DND-41 (cell line): ENCODE measurements at regions not wholly inside any gene's neighbourhood (a gene's known extent, or its start where the extent isn't known, plus 50 kb on each side); places are given as distances from the start of the nearest gene placed in this dataset.

Source experiments
- ATAC-seq: fragments of 200-7000 bp; cut with Tn5 transposase; 3 replicates; pipeline ENCODE4 v1.9.1; 2021; ENCODE audit warnings: low read depth; ENCODE audit not compliant: insufficient read depth
- DNase-seq: peaks from one replicate; pipeline ENCODE4 v3.0.0-alpha.2; 2020
- H2AFZ ChIP-seq: 2 replicates; pipeline ENCODE4 v1.6.0; 2012; ENCODE audit warnings: low read depth, low read length
- H3K27ac ChIP-seq: 2 replicates; pipeline ENCODE4 v1.5.1; 2012; ENCODE audit warnings: low read length, inconsistent platforms
- H3K27me3 ChIP-seq: fragments of 200-600 bp; sonication (generic); 2 replicates; pipeline ENCODE4 v1.6.0; 2012; ENCODE audit warnings: low read length, mild to moderate bottlenecking, inconsistent platforms; ENCODE audit not compliant: insufficient read depth, poor library complexity
- H3K36me3 ChIP-seq: 2 replicates; pipeline ENCODE4 v1.5.1; 2012; ENCODE audit warnings: low read length, inconsistent platforms; ENCODE audit not compliant: insufficient read depth
- H3K4me1 ChIP-seq: 2 replicates; pipeline ENCODE4 v1.5.1; 2012; ENCODE audit warnings: mild to moderate bottlenecking, low read length; ENCODE audit not compliant: insufficient read depth
- H3K4me2 ChIP-seq: 2 replicates; pipeline ENCODE4 v1.6.0; 2012; ENCODE audit warnings: mild to moderate bottlenecking, moderate library complexity, low read length, inconsistent platforms; ENCODE audit not compliant: insufficient read depth
- H3K4me3 ChIP-seq, 2 experiments: fragments of 200-600 bp in 1 of 2; shearing (Covaris generic) in 1 of 2; 2 replicates each; pipeline ENCODE4 v1.5.1; 2012 to 2016; ENCODE audit warnings: inconsistent platforms in 2 of 2, low read length in 2 of 2, mild to moderate bottlenecking in 2 of 2, low read depth in 1 of 2, moderate library complexity in 1 of 2
- H3K79me2 ChIP-seq: 2 replicates; pipeline ENCODE4 v1.6.0; 2012; ENCODE audit warnings: low read length, inconsistent platforms; ENCODE audit not compliant: insufficient read depth
- H3K9ac ChIP-seq: 2 replicates; pipeline ENCODE4 v1.6.0; 2012; ENCODE audit warnings: low read depth, mild to moderate bottlenecking, inconsistent platforms, low read length, moderate library complexity
- H3K9me3 ChIP-seq: 2 replicates; pipeline ENCODE4 v1.5.1; 2012; ENCODE audit warnings: low read length, moderate library complexity, mild to moderate bottlenecking, inconsistent platforms; ENCODE audit not compliant: insufficient read depth, severe bottlenecking
- H4K20me1 ChIP-seq: 2 replicates; pipeline ENCODE4 v1.6.0; 2012; ENCODE audit warnings: low read length; ENCODE audit not compliant: insufficient read depth
- EZH2 ChIP-seq: IDR thresholded peaks from 3 replicates; pipeline ENCODE4 v1.6.1; 2012; ENCODE audit warnings: borderline replicate concordance, low read depth, mild to moderate bottlenecking, moderate library complexity, low read length, inconsistent platforms; ENCODE audit not compliant: severe bottlenecking
- TF ChIP-seq, protein P1 (sequence below): IDR thresholded peaks from 2 replicates; pipeline ENCODE4 v1.5.1; 2012; ENCODE audit warnings: borderline replicate concordance, low read length, moderate library complexity, mild to moderate bottlenecking; ENCODE audit not compliant: poor library complexity, severe bottlenecking; ENCODE audit errors: extremely low read depth

DNA sequence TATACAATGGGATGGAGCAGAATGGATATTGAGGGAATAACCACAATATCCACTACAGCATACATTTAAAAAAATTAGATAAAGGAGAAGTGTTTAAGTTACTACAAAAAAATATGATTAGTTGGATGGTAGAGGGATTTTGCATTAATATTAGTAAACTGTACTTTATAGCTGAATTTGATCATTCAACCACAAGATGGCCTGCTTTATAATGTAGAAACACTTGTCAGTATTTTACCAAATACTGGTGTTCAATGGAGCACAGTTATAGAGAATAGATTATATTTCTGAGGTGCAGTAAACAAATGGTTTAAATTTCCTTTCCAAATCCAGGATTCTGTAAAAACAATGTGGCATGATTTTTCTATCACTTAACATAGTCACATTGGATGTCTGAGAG, 818.8 kb upstream of the CHORDC1 start:
- H3K9me3 ChIP-seq: no peaks in the 10 kb centered on the region
- H3K27ac ChIP-seq: no peak overlapping the region
- no peak for ATAC-seq
- no peak for DNase-seq
- H4K20me1 ChIP-seq: no peaks in the 10 kb centered on the region
- H2AFZ ChIP-seq: no peak overlapping the region
- no peaks in the 10 kb centered on the region for H3K4me1 ChIP-seq
- no peak overlapping the region for H3K4me3 ChIP-seq
- no peaks in the 10 kb centered on the region for H3K27me3 ChIP-seq
- no peaks in the 10 kb centered on the region for H3K79me2 ChIP-seq
- no peak overlapping the region for H3K4me2 ChIP-seq
- no peak for TF ChIP-seq EZH2
- H3K36me3 ChIP-seq: no peaks in the 10 kb centered on the region
- no peak overlapping the region for H3K9ac ChIP-seq

GRCh38 chr11:91023731-91024130, 800.9 kb upstream of the CHORDC1 start:
- Histone ChIP-seq H3K9ac (no peak overlapping the region), H3K4me3 (no peak overlapping the region), H3K79me2 (no peaks in the 10 kb centered on the region), H3K4me1 (no peaks in the 10 kb centered on the region), H3K36me3 (no peaks in the 10 kb centered on the region), H3K27me3 (no peaks in the 10 kb centered on the region), H4K20me1 (no peaks in the 10 kb centered on the region), H3K9me3 (no peaks in the 10 kb centered on the region), H3K27ac (no peak overlapping the region), H2AFZ (no peak overlapping the region), H3K4me2 (no peak overlapping the region)
- no peak for ATAC-seq
- no peak for TF ChIP-seq EZH2
- TF ChIP-seq, protein P1, sequence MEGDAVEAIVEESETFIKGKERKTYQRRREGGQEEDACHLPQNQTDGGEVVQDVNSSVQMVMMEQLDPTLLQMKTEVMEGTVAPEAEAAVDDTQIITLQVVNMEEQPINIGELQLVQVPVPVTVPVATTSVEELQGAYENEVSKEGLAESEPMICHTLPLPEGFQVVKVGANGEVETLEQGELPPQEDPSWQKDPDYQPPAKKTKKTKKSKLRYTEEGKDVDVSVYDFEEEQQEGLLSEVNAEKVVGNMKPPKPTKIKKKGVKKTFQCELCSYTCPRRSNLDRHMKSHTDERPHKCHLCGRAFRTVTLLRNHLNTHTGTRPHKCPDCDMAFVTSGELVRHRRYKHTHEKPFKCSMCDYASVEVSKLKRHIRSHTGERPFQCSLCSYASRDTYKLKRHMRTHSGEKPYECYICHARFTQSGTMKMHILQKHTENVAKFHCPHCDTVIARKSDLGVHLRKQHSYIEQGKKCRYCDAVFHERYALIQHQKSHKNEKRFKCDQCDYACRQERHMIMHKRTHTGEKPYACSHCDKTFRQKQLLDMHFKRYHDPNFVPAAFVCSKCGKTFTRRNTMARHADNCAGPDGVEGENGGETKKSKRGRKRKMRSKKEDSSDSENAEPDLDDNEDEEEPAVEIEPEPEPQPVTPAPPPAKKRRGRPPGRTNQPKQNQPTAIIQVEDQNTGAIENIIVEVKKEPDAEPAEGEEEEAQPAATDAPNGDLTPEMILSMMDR: no peak
- no peak for DNase-seq

GRCh38 chr11:91011503-91011902, 788.7 kb upstream of the CHORDC1 start:
- ATAC-seq (no peak), DNase-seq (no peak)
- Histone ChIP-seq H3K4me3 (no peak overlapping the region), H3K9ac (no peak overlapping the region), H3K9me3 (no peaks in the 10 kb centered on the region), H3K27me3 (no peaks in the 10 kb centered on the region), H2AFZ (no peak overlapping the region), H3K79me2 (no peaks in the 10 kb centered on the region), H4K20me1 (no peaks in the 10 kb centered on the region), H3K27ac (no peak overlapping the region), H3K4me2 (no peak overlapping the region), H3K4me1 (no peaks in the 10 kb centered on the region), H3K36me3 (no peaks in the 10 kb centered on the region)
- TF ChIP-seq, protein P1: no peak
- no peak for TF ChIP-seq EZH2

- no peak overlapping the region for H3K27ac ChIP-seq
- H3K79me2 ChIP-seq: no peaks in the 10 kb centered on the region
- no peaks in the 10 kb centered on the region for H3K9me3 ChIP-seq
- H3K36me3 ChIP-seq: no peaks in the 10 kb centered on the region
- no peaks in the 10 kb centered on the region for H4K20me1 ChIP-seq
- TF ChIP-seq, protein P1: no peak
- TF ChIP-seq EZH2: no peak
- DNase-seq: no peak
- H3K4me1 ChIP-seq: no peaks in the 10 kb centered on the region
- ATAC-seq: no peak
- H3K9ac ChIP-seq: no peak overlapping the region
- no peaks in the 10 kb centered on the region for H3K27me3 ChIP-seq
- H2AFZ ChIP-seq: no peak overlapping the region
- no peak overlapping the region for H3K4me2 ChIP-seq
- H3K4me3 ChIP-seq: no peak overlapping the region
Measured at GRCh38 chr11:91005458-91005857, 782.6 kb upstream of the CHORDC1 start.
